Hepatocyte (in vitro differentiated cells): ENCODE measurements at regions not wholly inside any gene's neighbourhood (a gene's known extent, or its start where the extent isn't known, plus 50 kb on each side); places are given as distances from the start of the nearest gene placed in this dataset.
A peak's percentile ranks its signal among the peaks of the same experiment; 100 is the strongest.

Experiments used
- DNase-seq: peaks from one replicate; pipeline ENCODE4 v3.0.0-alpha.2; 2016; ENCODE audit warnings: low spot score
- H2AFZ ChIP-seq: fragments of 200-600 bp; sonication (generic); 2 replicates; pipeline ENCODE4 v1.6.0; 2016; ENCODE audit warnings: antibody characterized with exemption, mild to moderate bottlenecking
- H3K27ac ChIP-seq: fragments of 200-600 bp; sonication (generic); 2 replicates; pipeline ENCODE4 v1.5.1; 2016; ENCODE audit warnings: mild to moderate bottlenecking
- H3K27me3 ChIP-seq: fragments of 200-600 bp; sonication (generic); 2 replicates; pipeline ENCODE4 v1.6.1; 2016
- H3K36me3 ChIP-seq: fragments of 200-600 bp; sonication (generic); replicated peaks from 2 replicates; pipeline ENCODE4 v1.5.1; 2016; ENCODE audit warnings: low read depth; ENCODE audit not compliant: insufficient read depth
- H3K4me1 ChIP-seq: fragments of 200-600 bp; sonication (generic); 2 replicates; pipeline ENCODE4 v1.5.1; 2016; ENCODE audit warnings: mild to moderate bottlenecking, moderate library complexity; ENCODE audit not compliant: insufficient read depth
- H3K4me2 ChIP-seq: fragments of 200-600 bp; sonication (generic); 2 replicates; pipeline ENCODE4 v1.6.0; 2016
- H3K4me3 ChIP-seq: fragments of 200-600 bp; sonication (generic); 2 replicates; pipeline ENCODE4 v1.5.1; 2016; ENCODE audit warnings: mild to moderate bottlenecking
- H3K79me2 ChIP-seq: fragments of 200-600 bp; sonication (generic); 2 replicates; pipeline ENCODE4 v1.6.0; 2017; ENCODE audit warnings: mild to moderate bottlenecking
- H3K9me2 ChIP-seq: fragments of 200-600 bp; sonication (generic); replicated peaks from 2 replicates; pipeline ENCODE4 v1.6.0; 2017; ENCODE audit warnings: mild to moderate bottlenecking; ENCODE audit not compliant: insufficient read depth
- H3K9me3 ChIP-seq: fragments of 200-600 bp; sonication (generic); 2 replicates; pipeline ENCODE4 v1.5.1; 2016; ENCODE audit warnings: low read depth, mild to moderate bottlenecking
- H4K20me1 ChIP-seq: fragments of 200-600 bp; sonication (generic); 2 replicates; pipeline ENCODE4 v1.6.0; 2016; ENCODE audit warnings: mild to moderate bottlenecking; ENCODE audit not compliant: insufficient read depth, poor library complexity, severe bottlenecking
- CTCF ChIP-seq: fragments of 200-600 bp; sonication (generic); IDR thresholded peaks from 2 replicates; pipeline ENCODE4 v1.5.1; 2016; ENCODE audit warnings: antibody characterized with exemption, mild to moderate bottlenecking; ENCODE audit not compliant: poor library complexity
- EZH2 ChIP-seq: fragments of 200-600 bp; sonication (generic); IDR thresholded peaks from 2 replicates; pipeline ENCODE4 v1.6.1; 2016; ENCODE audit warnings: antibody characterized with exemption, mild to moderate bottlenecking, borderline replicate concordance
- EZH2phosphoT487 ChIP-seq: fragments of 200-600 bp; sonication (generic); IDR thresholded peaks from one replicate; pipeline ENCODE4 v1.6.1; 2018; ENCODE audit warnings: antibody characterized with exemption, mild to moderate bottlenecking, low read depth, moderate library complexity; ENCODE audit not compliant: unreplicated experiment, severe bottlenecking
- WGBS: methylation state at CpG from one replicate; pipeline ENCODE4 v1.1.6; 2016; ENCODE audit warnings: low lambda C conversion rate; ENCODE audit errors: missing lambda C conversion rate; 5-methylcytosine and 5-hydroxymethylcytosine counted together

GRCh38 chr12:17666641-17667324, 423.2 kb downstream of the RERGL start:
- Histone ChIP-seq H2AFZ (no peak overlapping the region), H3K9me3 (no peaks in the 10 kb centered on the region), H3K4me1 (no peaks in the 10 kb centered on the region), H4K20me1 (no peaks in the 10 kb centered on the region), H3K36me3 (no peaks in the 10 kb centered on the region), H3K4me2 (no peak overlapping the region), H3K27me3 (no peaks in the 10 kb centered on the region), H3K9me2 (no peaks in the 10 kb centered on the region), H3K27ac (no peak overlapping the region), H3K79me2 (no peaks in the 10 kb centered on the region), H3K4me3 (no peak overlapping the region)
- WGBS = 94% methylated on average over 9 of the region's 10 CpGs
- no peak for TF ChIP-seq EZH2phosphoT487
- no peak for TF ChIP-seq CTCF
- TF ChIP-seq EZH2 = no peak
- DNase-seq = no peak

- WGBS = 87% methylated on average over 9 of the region's 9 CpGs
- no peaks in the 10 kb centered on the region for H3K79me2 ChIP-seq
Measured at GRCh38 chr12:17665839-17666238, 424.2 kb downstream of the RERGL start.

GRCh38 chr12:17661250-17661649, 428.7 kb downstream of the RERGL start:
- Histone ChIP-seq H3K9me2 (no peaks in the 10 kb centered on the region), H3K27ac (no peak overlapping the region), H4K20me1 (no peaks in the 10 kb centered on the region), H3K79me2 (no peaks in the 10 kb centered on the region), H3K9me3 (no peaks in the 10 kb centered on the region), H3K4me1 (no peaks in the 10 kb centered on the region), H3K36me3 (no peaks in the 10 kb centered on the region), H3K4me3 (no peak overlapping the region), H3K4me2 (no peak overlapping the region), H3K27me3 (no peaks in the 10 kb centered on the region), H2AFZ (no peak overlapping the region)
- peak; percentile 16 for DNase-seq
- 26% methylated on average over 1 of the region's 1 CpG for WGBS
- no peak for TF ChIP-seq EZH2phosphoT487
- TF ChIP-seq CTCF = no peak
- no peak for TF ChIP-seq EZH2

More at GRCh38 chr12:17665839-17666238, 424.2 kb downstream of the RERGL start:
- H3K27ac ChIP-seq = no peak overlapping the region
- no peaks in the 10 kb centered on the region for H3K4me1 ChIP-seq
- DNase-seq = no peak
- H3K9me3 ChIP-seq = no peaks in the 10 kb centered on the region
- no peak overlapping the region for H3K4me3 ChIP-seq
- H3K27me3 ChIP-seq = no peaks in the 10 kb centered on the region
- no peaks in the 10 kb centered on the region for H3K36me3 ChIP-seq
- no peak overlapping the region for H2AFZ ChIP-seq
- no peaks in the 10 kb centered on the region for H4K20me1 ChIP-seq
- H3K9me2 ChIP-seq = no peaks in the 10 kb centered on the region
- no peak overlapping the region for H3K4me2 ChIP-seq
- TF ChIP-seq CTCF = no peak
- no peak for TF ChIP-seq EZH2
- no peak for TF ChIP-seq EZH2phosphoT487

GRCh38 chr12:17652436-17652835, 437.6 kb downstream of the RERGL start:
- H3K9me3 ChIP-seq = no peaks in the 10 kb centered on the region

More at GRCh38 chr12:17652436-17652835, 437.6 kb downstream of the RERGL start:
- TF ChIP-seq EZH2phosphoT487 (no peak), CTCF (no peak), EZH2 (no peak)
- Histone ChIP-seq H3K27me3 (no peaks in the 10 kb centered on the region), H3K36me3 (no peaks in the 10 kb centered on the region), H3K4me3 (no peak overlapping the region), H3K27ac (no peak overlapping the region), H4K20me1 (no peaks in the 10 kb centered on the region), H3K4me2 (no peak overlapping the region), H3K9me2 (no peaks in the 10 kb centered on the region), H2AFZ (no peak overlapping the region), H3K4me1 (no peaks in the 10 kb centered on the region), H3K79me2 (no peaks in the 10 kb centered on the region)
- 60% methylated on average over 2 of the region's 2 CpGs for WGBS
- DNase-seq = no peak
